NT2/D1 (cell line): ENCODE measurements at regions not wholly inside any gene's neighbourhood (a gene's known extent, or its start where the extent isn't known, plus 50 kb on each side); places are given as distances from the start of the nearest gene placed in this dataset.

ENCODE experiments used
- SUZ12 ChIP-seq: IDR thresholded peaks from 2 replicates; pipeline ENCODE4 v1.6.1; 2011; ENCODE audit not compliant: insufficient read length, insufficient read depth; ENCODE audit errors: extremely low read depth
- YY1 ChIP-seq: IDR thresholded peaks from 2 replicates; pipeline ENCODE4 v1.6.1; 2011; ENCODE audit not compliant: insufficient read length, insufficient read depth
- ZNF274 ChIP-seq: IDR thresholded peaks from 2 replicates; pipeline ENCODE4 v1.6.1; 2011; ENCODE audit warnings: mild to moderate bottlenecking, low read depth, low read length

DNA sequence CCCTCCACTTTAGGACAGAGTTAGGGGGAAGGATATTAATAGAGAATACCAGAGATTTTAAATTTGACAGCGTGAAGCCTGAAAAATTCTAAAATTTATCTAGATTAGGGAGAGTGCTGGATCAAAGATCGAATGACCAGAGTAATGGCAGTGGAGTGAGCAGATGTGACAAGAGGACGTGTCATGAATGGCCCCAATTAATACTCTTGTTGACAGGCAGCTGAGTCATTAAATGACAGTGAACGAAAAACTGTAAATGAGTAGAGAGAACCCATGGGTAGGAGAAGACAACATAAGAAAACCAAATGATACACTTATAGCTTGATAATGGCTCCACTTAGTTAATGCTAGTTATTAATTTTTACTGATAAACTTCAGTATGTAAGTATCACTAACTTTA lies 73.9 kb upstream of the PLEKHA5 start:
- TF ChIP-seq ZNF274 = no peak
- TF ChIP-seq YY1 = no peak
- no peak for TF ChIP-seq SUZ12
